HG03565 (cell line): ENCODE measurements at regions not wholly inside any gene's neighbourhood (a gene's known extent, or its start where the extent isn't known, plus 50 kb on each side); places are given as distances from the start of the nearest gene placed in this dataset.

ENCODE experiments used
- ATAC-seq: cut with Tn5 transposase; IDR thresholded peaks from one replicate; pipeline ENCODE4 v1.9.1; 2021; ENCODE audit warnings: mild to moderate bottlenecking, moderate library complexity; ENCODE audit not compliant: unreplicated experiment

- ATAC-seq, result no peak
Observed at GRCh38 chr2:81734981-81735380, 1430.4 kb upstream of the LRRTM1 start.

GRCh38 chr2:81714817-81715216, 1410.3 kb upstream of the LRRTM1 start:
- no peak for ATAC-seq

GRCh38 chr2:81706856-81707255, 1402.3 kb upstream of the LRRTM1 start:
- no peak for ATAC-seq

- ATAC-seq, result no peak
Observed at GRCh38 chr2:81703831-81704230, 1399.3 kb upstream of the LRRTM1 start.

- no peak for ATAC-seq
Observed at GRCh38 chr2:81692566-81692965, 1388.0 kb upstream of the LRRTM1 start.

- no peak for ATAC-seq
Observed at GRCh38 chr2:81675641-81676040, 1371.1 kb upstream of the LRRTM1 start.

- ATAC-seq, result no peak
Observed at GRCh38 chr2:81672923-81673322, 1368.4 kb upstream of the LRRTM1 start.

GRCh38 chr2:81672516-81672915, 1368.0 kb upstream of the LRRTM1 start:
- no peak for ATAC-seq

- no peak for ATAC-seq
Observed at GRCh38 chr2:81670885-81671284, 1366.3 kb upstream of the LRRTM1 start.

- no peak for ATAC-seq
Observed at GRCh38 chr2:81661081-81661480, 1356.5 kb upstream of the LRRTM1 start.

GRCh38 chr2:81658227-81658626, 1353.7 kb upstream of the LRRTM1 start:
- ATAC-seq, result no peak

GRCh38 chr2:81650048-81650971, 1345.8 kb upstream of the LRRTM1 start:
- no peak for ATAC-seq

GRCh38 chr2:81648806-81649205, 1344.3 kb upstream of the LRRTM1 start:
- ATAC-seq, result no peak

GRCh38 chr2:81648370-81648769, 1343.8 kb upstream of the LRRTM1 start:
- no peak for ATAC-seq

GRCh38 chr2:81647715-81648230, 1343.2 kb upstream of the LRRTM1 start:
- no peak for ATAC-seq

GRCh38 chr2:81645745-81646301, 1341.3 kb upstream of the LRRTM1 start:
- ATAC-seq, result no peak

GRCh38 chr2:81644189-81644588, 1339.6 kb upstream of the LRRTM1 start:
- no peak for ATAC-seq

- ATAC-seq, result no peak
Observed at GRCh38 chr2:81624825-81625224, 1320.3 kb upstream of the LRRTM1 start.

GRCh38 chr2:81600088-81600487, 1295.5 kb upstream of the LRRTM1 start:
- ATAC-seq, result no peak

GRCh38 chr2:81598453-81598852, 1293.9 kb upstream of the LRRTM1 start:
- ATAC-seq, result no peak

GRCh38 chr2:81589406-81589805, 1284.9 kb upstream of the LRRTM1 start:
- no peak for ATAC-seq
